OCI-LY7 (cell line): ENCODE measurements at regions not wholly inside any gene's neighbourhood (a gene's known extent, or its start where the extent isn't known, plus 50 kb on each side); places are given as distances from the start of the nearest gene placed in this dataset.

Experiments used
- EZH2phosphoT487 ChIP-seq: fragments of 200-600 bp; sonication (generic); IDR thresholded peaks from 2 replicates; pipeline ENCODE4 v1.6.1; 2018; ENCODE audit warnings: low read depth, borderline replicate concordance, mild to moderate bottlenecking, mixed run types, antibody characterized with exemption, low read length, moderate library complexity, mixed read lengths
- TF ChIP-seq, protein P1 (sequence below): fragments of 200-600 bp; sonication (generic); conservative IDR thresholded peaks from 2 replicates; pipeline ENCODE4 v1.5.1; 2014; ENCODE audit warnings: mild to moderate bottlenecking, antibody characterized with exemption, low read length, moderate library complexity, mixed read lengths

- TF ChIP-seq, protein P1, sequence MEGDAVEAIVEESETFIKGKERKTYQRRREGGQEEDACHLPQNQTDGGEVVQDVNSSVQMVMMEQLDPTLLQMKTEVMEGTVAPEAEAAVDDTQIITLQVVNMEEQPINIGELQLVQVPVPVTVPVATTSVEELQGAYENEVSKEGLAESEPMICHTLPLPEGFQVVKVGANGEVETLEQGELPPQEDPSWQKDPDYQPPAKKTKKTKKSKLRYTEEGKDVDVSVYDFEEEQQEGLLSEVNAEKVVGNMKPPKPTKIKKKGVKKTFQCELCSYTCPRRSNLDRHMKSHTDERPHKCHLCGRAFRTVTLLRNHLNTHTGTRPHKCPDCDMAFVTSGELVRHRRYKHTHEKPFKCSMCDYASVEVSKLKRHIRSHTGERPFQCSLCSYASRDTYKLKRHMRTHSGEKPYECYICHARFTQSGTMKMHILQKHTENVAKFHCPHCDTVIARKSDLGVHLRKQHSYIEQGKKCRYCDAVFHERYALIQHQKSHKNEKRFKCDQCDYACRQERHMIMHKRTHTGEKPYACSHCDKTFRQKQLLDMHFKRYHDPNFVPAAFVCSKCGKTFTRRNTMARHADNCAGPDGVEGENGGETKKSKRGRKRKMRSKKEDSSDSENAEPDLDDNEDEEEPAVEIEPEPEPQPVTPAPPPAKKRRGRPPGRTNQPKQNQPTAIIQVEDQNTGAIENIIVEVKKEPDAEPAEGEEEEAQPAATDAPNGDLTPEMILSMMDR = no peak
- TF ChIP-seq EZH2phosphoT487 = no peak
Observed at GRCh38 chr6:169085466-169085865, 168.2 kb downstream of the THBS2 start.
